ENCODE measurements at regions not wholly inside any gene's neighbourhood (a gene's known extent, or its start where the extent isn't known, plus 50 kb on each side); places are given as distances from the start of the nearest gene placed in this dataset.

- H3K4me3 ChIP-seq (ENCODE audit: low read depth, low read length), result no peak overlapping the region
These were observed 61.1 kb upstream of the ARID5B start for GRCh38 chr10:61840403-61840802.

GRCh38 chr10:61841338-61841875 lies 60.1 kb upstream of the ARID5B start:
- no peak for DNase-seq (ENCODE audit: low read depth)
- no peak overlapping the region for H3K4me3 ChIP-seq (ENCODE audit: low read depth, low read length)

More at GRCh38 chr10:61840403-61840802, 61.1 kb upstream of the ARID5B start:
- no peak for TF ChIP-seq CTCF (IDR thresholded peaks at IDR 0.05; ENCODE audit: control insufficient read depth, extremely low read depth, insufficient read depth)
- DNase-seq (ENCODE audit: low read depth), result no peak

GRCh38 chr10:61842755-61843497 lies 58.6 kb upstream of the ARID5B start:
- H3K4me3 ChIP-seq (ENCODE audit: low read depth, low read length), result no peak overlapping the region
- no peak for DNase-seq (ENCODE audit: low read depth)
- TF ChIP-seq CTCF (IDR thresholded peaks at IDR 0.05; ENCODE audit: control insufficient read depth, extremely low read depth, insufficient read depth), result no peak

More at GRCh38 chr10:61841338-61841875, 60.1 kb upstream of the ARID5B start:
- TF ChIP-seq CTCF (IDR thresholded peaks at IDR 0.05; ENCODE audit: control insufficient read depth, extremely low read depth, insufficient read depth), result no peak

- TF ChIP-seq CTCF (IDR thresholded peaks at IDR 0.05; ENCODE audit: control insufficient read depth, extremely low read depth, insufficient read depth), result no peak
- H3K4me3 ChIP-seq (ENCODE audit: low read depth, low read length), result no peak overlapping the region
- no peak for DNase-seq (ENCODE audit: low read depth)
These were observed 57.2 kb upstream of the ARID5B start for GRCh38 chr10:61844116-61844822.

- no peak overlapping the region for H3K4me3 ChIP-seq (ENCODE audit: low read depth, low read length)
- TF ChIP-seq CTCF (IDR thresholded peaks at IDR 0.05; ENCODE audit: control insufficient read depth, extremely low read depth, insufficient read depth), result no peak
- DNase-seq (ENCODE audit: low read depth), result no peak
These were observed 56.1 kb upstream of the ARID5B start for GRCh38 chr10:61845196-61845949.

GRCh38 chr10:61845950-61846268 lies 55.6 kb upstream of the ARID5B start:
- DNase-seq (ENCODE audit: low read depth), result no peak
- H3K4me3 ChIP-seq (ENCODE audit: low read depth, low read length), result no peak overlapping the region
- no peak for TF ChIP-seq CTCF (IDR thresholded peaks at IDR 0.05; ENCODE audit: control insufficient read depth, extremely low read depth, insufficient read depth)
